ENCODE measurements at regions not wholly inside any gene's neighbourhood (a gene's known extent, or its start where the extent isn't known, plus 50 kb on each side); places are given as distances from the start of the nearest gene placed in this dataset.

DNA sequence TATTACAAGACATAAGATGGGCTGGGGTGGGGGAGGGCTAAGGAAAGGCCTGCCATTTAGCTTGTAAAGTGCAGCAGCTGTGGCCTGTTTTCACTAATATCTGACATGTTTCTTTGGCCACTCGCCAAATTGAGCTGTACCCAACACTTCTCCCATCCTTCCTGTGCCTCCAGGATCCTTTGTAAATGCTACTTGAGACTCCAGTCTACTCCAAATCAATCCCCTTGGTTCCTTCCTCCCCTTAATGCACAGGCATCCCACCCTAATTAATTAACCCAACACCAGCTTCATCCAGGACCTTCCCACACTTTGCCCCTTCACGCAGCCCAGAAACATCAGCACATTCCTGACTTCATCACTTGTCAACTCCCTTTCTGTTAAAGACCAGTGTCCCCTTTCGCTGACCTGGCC lies 55.0 kb upstream of the TCF21 start:
- CTCF ChIA-PET: interaction anchor here (0.6 to 3.2 kb wide), 5 partner anchors 10 to 733 kb away, joined by 3 to 18 read pairs (median 3); no protein-coding TSS in a partner anchor
- H3K9me3 ChIP-seq: no peaks in the 10 kb centered on the region
- WGBS (ENCODE audit: missing lambda C conversion rate): 86% methylated on average over 3 of the region's 3 CpGs
- H3K27ac ChIP-seq: peak overlapping the region; percentile 81 to 94
- peaks cover 25% of the 10 kb centered on the region; the same call in 2 of the 3 replicates for H3K4me1 ChIP-seq
- peak in 1 of 2 experiments; percentile 27 for DNase-seq (ENCODE audit: low read depth in 1 of 2, low spot score in 1 of 2)
- H3K4me2 ChIP-seq: peak overlapping the region; percentile 83; the same call in 2 of the 3 replicates
- no peak for FAIRE-seq
- no peak overlapping the region for H3K4me3 ChIP-seq
- TF ChIP-seq, protein P1, sequence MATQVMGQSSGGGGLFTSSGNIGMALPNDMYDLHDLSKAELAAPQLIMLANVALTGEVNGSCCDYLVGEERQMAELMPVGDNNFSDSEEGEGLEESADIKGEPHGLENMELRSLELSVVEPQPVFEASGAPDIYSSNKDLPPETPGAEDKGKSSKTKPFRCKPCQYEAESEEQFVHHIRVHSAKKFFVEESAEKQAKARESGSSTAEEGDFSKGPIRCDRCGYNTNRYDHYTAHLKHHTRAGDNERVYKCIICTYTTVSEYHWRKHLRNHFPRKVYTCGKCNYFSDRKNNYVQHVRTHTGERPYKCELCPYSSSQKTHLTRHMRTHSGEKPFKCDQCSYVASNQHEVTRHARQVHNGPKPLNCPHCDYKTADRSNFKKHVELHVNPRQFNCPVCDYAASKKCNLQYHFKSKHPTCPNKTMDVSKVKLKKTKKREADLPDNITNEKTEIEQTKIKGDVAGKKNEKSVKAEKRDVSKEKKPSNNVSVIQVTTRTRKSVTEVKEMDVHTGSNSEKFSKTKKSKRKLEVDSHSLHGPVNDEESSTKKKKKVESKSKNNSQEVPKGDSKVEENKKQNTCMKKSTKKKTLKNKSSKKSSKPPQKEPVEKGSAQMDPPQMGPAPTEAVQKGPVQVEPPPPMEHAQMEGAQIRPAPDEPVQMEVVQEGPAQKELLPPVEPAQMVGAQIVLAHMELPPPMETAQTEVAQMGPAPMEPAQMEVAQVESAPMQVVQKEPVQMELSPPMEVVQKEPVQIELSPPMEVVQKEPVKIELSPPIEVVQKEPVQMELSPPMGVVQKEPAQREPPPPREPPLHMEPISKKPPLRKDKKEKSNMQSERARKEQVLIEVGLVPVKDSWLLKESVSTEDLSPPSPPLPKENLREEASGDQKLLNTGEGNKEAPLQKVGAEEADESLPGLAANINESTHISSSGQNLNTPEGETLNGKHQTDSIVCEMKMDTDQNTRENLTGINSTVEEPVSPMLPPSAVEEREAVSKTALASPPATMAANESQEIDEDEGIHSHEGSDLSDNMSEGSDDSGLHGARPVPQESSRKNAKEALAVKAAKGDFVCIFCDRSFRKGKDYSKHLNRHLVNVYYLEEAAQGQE (IDR thresholded peaks at IDR 0.05): no peak
- TF ChIP-seq HOXB5 (CRISPR knock-in tag; IDR thresholded peaks at IDR 0.05) (no peak), FOSL2 (IDR thresholded peaks at IDR 0.05) (no peak), FOSL2 (CRISPR knock-in tag; IDR thresholded peaks at IDR 0.05) (no peak), TFCP2L1 (CRISPR knock-in tag; IDR thresholded peaks at IDR 0.05) (no peak), RNF2 (IDR thresholded peaks at IDR 0.05; ENCODE audit: borderline replicate concordance, low read depth) (no peak), ESRRA (IDR thresholded peaks at IDR 0.05; ENCODE audit: borderline replicate concordance, low read length) (no peak), SREBF2 (IDR thresholded peaks at IDR 0.05) (no peak), MAZ (IDR thresholded peaks at IDR 0.05; ENCODE audit: borderline replicate concordance, low read depth, low read length) (no peak)
- TF ChIP-seq, protein P2, sequence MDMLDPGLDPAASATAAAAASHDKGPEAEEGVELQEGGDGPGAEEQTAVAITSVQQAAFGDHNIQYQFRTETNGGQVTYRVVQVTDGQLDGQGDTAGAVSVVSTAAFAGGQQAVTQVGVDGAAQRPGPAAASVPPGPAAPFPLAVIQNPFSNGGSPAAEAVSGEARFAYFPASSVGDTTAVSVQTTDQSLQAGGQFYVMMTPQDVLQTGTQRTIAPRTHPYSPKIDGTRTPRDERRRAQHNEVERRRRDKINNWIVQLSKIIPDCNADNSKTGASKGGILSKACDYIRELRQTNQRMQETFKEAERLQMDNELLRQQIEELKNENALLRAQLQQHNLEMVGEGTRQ (IDR thresholded peaks at IDR 0.05): no peak
- ATAC-seq: no peak
- POLR2A ChIA-PET: interaction anchor here (1.4 kb wide), 1 partner anchor 265 kb away, joined by 5 read pairs; no protein-coding TSS in a partner anchor

DNA sequence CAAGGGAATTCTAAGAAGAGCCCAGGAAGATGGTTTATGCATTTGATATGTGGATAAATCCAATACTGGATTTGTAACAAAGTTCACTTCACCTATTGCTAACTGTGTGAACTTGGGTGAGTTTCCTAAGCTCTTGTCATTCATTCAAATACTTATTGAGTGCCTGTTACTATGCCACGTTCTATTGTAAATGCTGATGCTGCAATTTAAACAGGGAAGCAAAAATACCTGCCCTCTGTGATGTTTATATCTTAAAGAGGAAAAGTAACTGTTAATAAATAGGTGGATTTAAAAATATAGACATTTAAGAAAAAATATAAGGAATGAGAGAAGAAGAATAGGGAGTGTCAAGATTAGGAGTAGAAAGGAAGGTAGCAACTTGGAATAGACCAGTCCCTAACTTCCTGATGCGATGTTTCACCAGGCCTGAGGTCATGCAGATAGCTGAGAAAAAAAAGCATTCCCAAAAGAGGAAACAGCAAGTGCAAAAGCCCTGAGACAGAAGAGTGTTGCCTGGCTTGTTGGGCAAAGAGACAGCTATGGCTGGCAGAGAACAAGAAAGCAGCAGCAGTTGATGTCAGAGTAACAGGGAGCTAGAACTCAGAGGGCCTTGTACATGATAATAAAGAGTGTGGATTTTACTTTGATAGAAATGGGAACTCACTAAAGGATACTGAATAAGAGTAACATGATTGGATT lies 54.3 kb upstream of the TCF21 start:
- Histone ChIP-seq H3K4me3 (no peak overlapping the region), H3K4me2 (peak overlapping the region; percentile 83), H3K9me3 (no peaks in the 10 kb centered on the region), H3K4me1 (peaks cover 25% of the 10 kb centered on the region; the same call in 2 of the 3 replicates), H3K27ac (peak overlapping the region; percentile 81 to 94)
- 73% methylated on average over 2 of the region's 2 CpGs for WGBS (ENCODE audit: missing lambda C conversion rate)
- ChIA-PET CTCF (interaction anchor here (0.6 to 3.2 kb wide), 6 partner anchors 11 to 734 kb away, joined by 3 to 18 read pairs (median 4); no protein-coding TSS in a partner anchor), POLR2A (interaction anchor here (1.4 kb wide), 1 partner anchor 265 kb away, joined by 5 read pairs; no protein-coding TSS in a partner anchor)
- ATAC-seq: no peak
- DNase-seq (ENCODE audit: low read depth in 1 of 2, low spot score in 1 of 2): peak in 1 of 2 experiments; percentile 27
- TF ChIP-seq MAFK (IDR thresholded peaks at IDR 0.05; ENCODE audit: partially characterized antibody) (peak; percentile 94), KDM1A (IDR thresholded peaks at IDR 0.05; ENCODE audit: low read depth) (no peak), SREBF2 (IDR thresholded peaks at IDR 0.05) (no peak)
- no peak for FAIRE-seq

DNA sequence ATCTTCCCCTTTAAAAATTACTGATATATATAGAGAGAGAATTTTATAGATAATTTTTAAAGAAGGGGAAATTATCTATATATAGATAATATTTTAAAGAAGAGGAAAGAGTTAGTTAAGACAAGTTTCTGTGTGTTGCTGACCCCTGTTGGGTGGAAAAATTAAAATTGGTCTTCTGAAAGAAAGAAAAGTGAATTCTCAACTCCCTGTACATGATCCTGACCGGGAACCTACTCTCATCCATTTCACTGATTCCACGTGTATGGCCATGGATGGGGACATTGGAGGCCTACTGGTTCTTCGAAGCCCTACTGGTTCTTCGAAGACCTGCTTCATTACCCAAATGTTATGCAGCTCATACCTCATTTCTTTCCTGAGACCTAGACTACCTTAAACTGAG lies 53.0 kb upstream of the TCF21 start:
- ChIA-PET POLR2A (no interaction called here), CTCF (interaction anchor here (0.9 to 4.0 kb wide), 3 partner anchors 48 to 267 kb away, joined by 3 to 43 read pairs (median 18); no protein-coding TSS in a partner anchor)
- Histone ChIP-seq H3K27ac (peak overlapping the region; percentile 94 to 96), H3K9me3 (no peaks in the 10 kb centered on the region), H3K4me3 (no peak overlapping the region), H3K4me1 (peaks cover 20% of the 10 kb centered on the region; the same call in 1 of the 3 replicates), H3K4me2 (peak overlapping the region; percentile 83)
- ATAC-seq (no peak), DNase-seq (ENCODE audit: low read depth in 1 of 2, low spot score in 1 of 2) (peak in 1 of 2 experiments; percentile 52), FAIRE-seq (no peak)
- WGBS (ENCODE audit: missing lambda C conversion rate): 66% methylated on average over 4 of the region's 4 CpGs
- TF ChIP-seq SREBF2 (IDR thresholded peaks at IDR 0.05): no peak
- TF ChIP-seq, protein P3, sequence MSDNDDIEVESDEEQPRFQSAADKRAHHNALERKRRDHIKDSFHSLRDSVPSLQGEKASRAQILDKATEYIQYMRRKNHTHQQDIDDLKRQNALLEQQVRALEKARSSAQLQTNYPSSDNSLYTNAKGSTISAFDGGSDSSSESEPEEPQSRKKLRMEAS (IDR thresholded peaks at IDR 0.05): peak; percentile 65
- TF ChIP-seq MYC (IDR thresholded peaks at IDR 0.05; ENCODE audit: borderline replicate concordance, low read length): no peak
- TF ChIP-seq, protein P4, sequence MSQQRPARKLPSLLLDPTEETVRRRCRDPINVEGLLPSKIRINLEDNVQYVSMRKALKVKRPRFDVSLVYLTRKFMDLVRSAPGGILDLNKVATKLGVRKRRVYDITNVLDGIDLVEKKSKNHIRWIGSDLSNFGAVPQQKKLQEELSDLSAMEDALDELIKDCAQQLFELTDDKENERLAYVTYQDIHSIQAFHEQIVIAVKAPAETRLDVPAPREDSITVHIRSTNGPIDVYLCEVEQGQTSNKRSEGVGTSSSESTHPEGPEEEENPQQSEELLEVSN (IDR thresholded peaks at IDR 0.05; ENCODE audit: borderline replicate concordance, low read depth): no peak
- peak; percentile 38 to 50; a peak in 3 of 5 replicates for TF ChIP-seq RAD21 (conservative IDR thresholded peaks at IDR 0.05 in 1 of 2, IDR thresholded peaks at IDR 0.05 in 1 of 2)
- peak; percentile 38; the same call in 1 of the 3 replicates for TF ChIP-seq SMC3 (IDR thresholded peaks at IDR 0.05)

Data from A549 (cell line).